Right ventricle myocardium inferior (tissue), 1 donor: ENCODE measurements at regions not wholly inside any gene's neighbourhood (a gene's known extent, or its start where the extent isn't known, plus 50 kb on each side); places are given as distances from the start of the nearest gene placed in this dataset.
A peak's percentile ranks its signal among the peaks of the same experiment; 100 is the strongest.
"Not testable (repeated sequence)": the region's sequence is repeated elsewhere in the genome, so short reads cannot be mapped to it uniquely, and the experiment has no call there.

Source experiments
- ATAC-seq: fragments of 200-7000 bp; cut with Tn5 transposase; one replicate; pipeline ENCODE4 v1.9.1; 2020; ENCODE audit warnings: mild to moderate bottlenecking, moderate library complexity
- DNase-seq: peaks from one replicate; pipeline ENCODE4 v3.0.0; 2021; ENCODE audit errors: missing footprints
- intact Hi-C: fragments of 100-400 bp; cut with DNase I; formaldehyde crosslinking; loops from one replicate; pipeline ENCODE4 v1.11.0; 2022
- donor health status: DM: no; HTN: yes; CAD: no; lungs with severe emphysema.

GRCh38 chr2:71974846-71975245 is 172.8 kb downstream of the CYP26B1 start:
- intact Hi-C loops: no loop called here
- ATAC-seq (no peak), DNase-seq (no peak)

- ATAC-seq: no peak
- DNase-seq: no peak
- intact Hi-C loops: no loop called here
Measured at GRCh38 chr2:71971493-71971892, 176.2 kb downstream of the CYP26B1 start.

GRCh38 chr2:71965530-71965929 is 182.1 kb downstream of the CYP26B1 start:
- DNase-seq: no peak
- intact Hi-C loops: no loop called here
- no peak for ATAC-seq

GRCh38 chr2:71962911-71963694 is 184.6 kb downstream of the CYP26B1 start:
- ATAC-seq (no peak), DNase-seq (no peak)
- intact Hi-C loops: no loop called here

GRCh38 chr2:71962350-71962749 is 185.3 kb downstream of the CYP26B1 start:
- ATAC-seq: no peak
- DNase-seq: no peak
- intact Hi-C loops: no loop called here

GRCh38 chr2:71961289-71962027 is 186.2 kb downstream of the CYP26B1 start:
- DNase-seq (no peak), ATAC-seq (peak; percentile 77)
- intact Hi-C loops: no loop called here

- no peak for ATAC-seq
- intact Hi-C loops: no loop called here
- DNase-seq: no peak
Measured at GRCh38 chr2:71959494-71959893, 188.2 kb downstream of the CYP26B1 start.

GRCh38 chr2:71958426-71958825 is 189.2 kb downstream of the CYP26B1 start:
- intact Hi-C loops, DNase-seq, ATAC-seq: not testable (repeated sequence)

- ATAC-seq (no peak), DNase-seq (no peak)
- intact Hi-C loops: no loop called here
Measured at GRCh38 chr2:71952572-71953188, 195.0 kb downstream of the CYP26B1 start.

- intact Hi-C loops: no loop called here
Measured at GRCh38 chr2:71951718-71952404, 195.8 kb downstream of the CYP26B1 start.

GRCh38 chr2:71951083-71951468 is 196.6 kb downstream of the CYP26B1 start:
- intact Hi-C loops: no loop called here
- no peak for ATAC-seq
- DNase-seq: no peak

More at GRCh38 chr2:71951718-71952404, 195.8 kb downstream of the CYP26B1 start:
- DNase-seq (no peak), ATAC-seq (no peak)

- no peak for DNase-seq
- intact Hi-C loops: no loop called here
- peak; percentile 94 for ATAC-seq
Measured at GRCh38 chr2:71950256-71951082, 197.2 kb downstream of the CYP26B1 start.

- intact Hi-C loops: no loop called here
- no peak for DNase-seq
Measured at GRCh38 chr2:71949537-71949798, 198.2 kb downstream of the CYP26B1 start.

GRCh38 chr2:71948781-71949536 is 198.7 kb downstream of the CYP26B1 start:
- DNase-seq (no peak), ATAC-seq (peak; percentile 47)
- intact Hi-C loops: no loop called here

More at GRCh38 chr2:71949537-71949798, 198.2 kb downstream of the CYP26B1 start:
- ATAC-seq: no peak

GRCh38 chr2:71947809-71948208 is 199.9 kb downstream of the CYP26B1 start:
- ATAC-seq (no peak), DNase-seq (no peak)
- intact Hi-C loops: no loop called here

GRCh38 chr2:71945603-71945959 is 202.1 kb downstream of the CYP26B1 start:
- ATAC-seq (no peak), DNase-seq (no peak)
- intact Hi-C loops: no loop called here

GRCh38 chr2:71944806-71945602 is 202.7 kb downstream of the CYP26B1 start:
- intact Hi-C loops: no loop called here
- DNase-seq (no peak), ATAC-seq (peak; percentile 11)
